ENCODE measurements at regions not wholly inside any gene's neighbourhood (a gene's known extent, or its start where the extent isn't known, plus 50 kb on each side); places are given as distances from the start of the nearest gene placed in this dataset.
"Not testable (repeated sequence)": the region's sequence is repeated elsewhere in the genome, so short reads cannot be mapped to it uniquely, and the experiment has no call there.

DNA sequence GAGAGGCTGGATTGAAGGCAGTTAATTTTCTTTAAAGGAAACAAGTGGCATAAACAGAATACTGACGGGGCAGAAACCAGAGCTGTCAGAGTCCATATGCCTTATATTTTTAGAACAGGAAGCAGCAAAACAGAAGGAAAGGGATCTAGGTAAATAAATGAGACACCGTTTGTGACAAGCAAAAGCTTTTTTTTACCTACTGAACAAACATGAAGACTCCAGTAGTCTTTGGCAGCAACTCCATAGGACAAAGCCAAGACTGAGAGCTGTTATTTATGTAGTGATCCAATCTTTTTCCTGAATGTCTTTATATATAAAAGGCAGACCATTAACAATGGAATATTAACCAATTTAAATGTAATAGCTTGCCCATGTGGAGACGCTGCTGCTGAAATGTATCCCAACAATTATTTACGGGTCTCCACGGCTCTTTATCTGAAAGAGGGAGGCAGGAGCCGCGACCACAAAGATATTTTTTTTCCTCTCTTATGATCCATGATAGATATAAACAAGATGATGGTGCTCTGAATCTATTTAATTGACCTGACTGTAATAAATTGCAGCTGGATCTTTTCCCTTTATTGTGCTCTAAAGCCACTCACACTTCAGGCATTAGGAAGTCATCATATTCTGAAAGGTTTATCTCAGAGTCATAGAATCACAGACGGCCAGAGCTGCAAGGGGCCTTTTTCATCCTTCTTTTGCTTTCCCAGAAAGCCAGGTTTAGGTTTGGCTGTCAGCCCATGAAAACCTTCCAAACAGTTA lies 687.8 kb downstream of the EFNB2 start:
- in situ Hi-C loops (cut with MboI; ENCODE audit: low sequenced_read_pairs, unreplicated experiment): no loop called here
- DNase-seq (ENCODE audit: low spot score): no peak

DNA sequence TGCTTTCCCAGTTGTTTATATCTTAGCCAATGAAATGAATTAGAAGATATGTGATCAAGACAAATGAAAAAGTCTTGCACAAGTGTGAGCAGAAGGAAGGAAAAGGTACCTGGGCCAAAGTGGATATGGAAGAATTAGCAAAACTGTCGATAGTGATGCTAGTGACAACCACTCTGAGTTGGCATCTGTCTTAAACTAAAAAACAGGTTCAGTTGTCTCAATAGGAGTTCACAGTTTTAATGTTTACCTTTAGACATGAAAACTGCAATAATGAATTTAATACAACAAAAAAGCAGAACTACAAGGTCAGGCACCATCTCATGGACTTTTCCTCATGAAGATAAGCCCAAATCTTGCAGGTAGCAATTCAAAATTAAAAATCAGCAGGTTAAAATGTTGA lies 688.5 kb downstream of the EFNB2 start:
- in situ Hi-C loops (cut with MboI; ENCODE audit: low sequenced_read_pairs, unreplicated experiment): no loop called here
- TF ChIP-seq CTCF (IDR thresholded peaks at IDR 0.05; ENCODE audit: borderline replicate concordance, control extremely low read depth, extremely low read depth, insufficient read depth, missing control alignments): no peak
- no peak for DNase-seq (ENCODE audit: low spot score)

More for the DNA sequence above, 687.8 kb downstream of the EFNB2 start:
- TF ChIP-seq CTCF (IDR thresholded peaks at IDR 0.05; ENCODE audit: borderline replicate concordance, control extremely low read depth, extremely low read depth, insufficient read depth, missing control alignments): no peak

- DNase-seq (ENCODE audit: low spot score): no peak
- in situ Hi-C loops (cut with MboI; ENCODE audit: low sequenced_read_pairs, unreplicated experiment): no loop called here
- no peak for TF ChIP-seq CTCF (IDR thresholded peaks at IDR 0.05; ENCODE audit: borderline replicate concordance, control extremely low read depth, extremely low read depth, insufficient read depth, missing control alignments)
These were observed 694.2 kb downstream of the EFNB2 start for GRCh38 chr13:105841286-105841685.

GRCh38 chr13:105838231-105838630 lies 697.2 kb downstream of the EFNB2 start:
- TF ChIP-seq CTCF (IDR thresholded peaks at IDR 0.05; ENCODE audit: borderline replicate concordance, control extremely low read depth, extremely low read depth, insufficient read depth, missing control alignments): no peak
- no peak for DNase-seq (ENCODE audit: low spot score)
- in situ Hi-C loops (cut with MboI; ENCODE audit: low sequenced_read_pairs, unreplicated experiment): no loop called here

- DNase-seq (ENCODE audit: low spot score); in situ Hi-C loops (cut with MboI; ENCODE audit: low sequenced_read_pairs, unreplicated experiment): not testable (repeated sequence)
These were observed 698.2 kb downstream of the EFNB2 start for GRCh38 chr13:105837295-105837694.

DNA sequence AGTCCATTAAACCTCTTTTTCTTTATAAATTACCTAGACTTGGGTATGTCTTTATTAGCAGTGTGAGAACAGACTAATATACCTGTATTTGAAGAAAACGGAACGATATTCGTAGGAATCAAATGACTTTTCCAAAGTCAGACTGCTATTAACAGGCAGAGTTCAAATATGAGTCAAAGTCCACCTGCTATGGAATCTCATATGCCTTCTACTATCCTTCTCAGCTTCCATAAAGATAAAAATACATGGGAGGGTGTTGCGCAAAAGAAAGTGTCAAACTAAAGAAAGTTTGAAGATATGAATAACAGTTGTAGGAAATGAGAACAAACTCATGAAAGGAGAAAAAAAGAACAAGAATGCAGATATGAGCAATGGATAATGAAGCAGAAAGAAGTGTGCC lies 704.6 kb downstream of the EFNB2 start:
- TF ChIP-seq CTCF (IDR thresholded peaks at IDR 0.05; ENCODE audit: borderline replicate concordance, control extremely low read depth, extremely low read depth, insufficient read depth, missing control alignments): no peak
- DNase-seq (ENCODE audit: low spot score): no peak
- in situ Hi-C loops (cut with MboI; ENCODE audit: low sequenced_read_pairs, unreplicated experiment): no loop called here

- no peak for DNase-seq (ENCODE audit: low spot score)
- in situ Hi-C loops (cut with MboI; ENCODE audit: low sequenced_read_pairs, unreplicated experiment): no loop called here
These were observed 708.2 kb downstream of the EFNB2 start for GRCh38 chr13:105827111-105827809.

More at GRCh38 chr13:105827111-105827809, 708.2 kb downstream of the EFNB2 start:
- TF ChIP-seq CTCF (IDR thresholded peaks at IDR 0.05; ENCODE audit: borderline replicate concordance, control extremely low read depth, extremely low read depth, insufficient read depth, missing control alignments): no peak

Data from GM13976 (cell line).